GM12892 (cell line): ENCODE measurements at regions not wholly inside any gene's neighbourhood (a gene's known extent, or its start where the extent isn't known, plus 50 kb on each side); places are given as distances from the start of the nearest gene placed in this dataset.

Experiments used
- POLR2AphosphoS5 ChIP-seq: IDR thresholded peaks from 2 replicates; pipeline ENCODE4 v1.6.1; 2011; ENCODE audit warnings: low read depth, low read length, control low read depth
- TAF1 ChIP-seq: IDR thresholded peaks from 2 replicates; pipeline ENCODE4 v1.6.1; 2011; ENCODE audit warnings: low read depth, mild to moderate bottlenecking, control low read depth, low read length, borderline replicate concordance

- TF ChIP-seq POLR2AphosphoS5: no peak
- TF ChIP-seq TAF1: no peak
Observed at GRCh38 chr9:80114241-80114640, 542.5 kb downstream of the TLE4 start.
